ENCODE measurements at regions not wholly inside any gene's neighbourhood (a gene's known extent, or its start where the extent isn't known, plus 50 kb on each side); places are given as distances from the start of the nearest gene placed in this dataset.

GRCh38 chr5:3886524-3887451 is 291.2 kb downstream of the IRX1 start:
- no peak for DNase-seq (ENCODE audit: low read depth, low spot score)

- no peak for DNase-seq (ENCODE audit: low read depth, low spot score)
Measured at GRCh38 chr5:3888310-3888709, 292.7 kb downstream of the IRX1 start.

GRCh38 chr5:3889412-3890142 is 293.9 kb downstream of the IRX1 start:
- DNase-seq (ENCODE audit: low read depth, low spot score): no peak

GRCh38 chr5:3891113-3891512 is 295.5 kb downstream of the IRX1 start:
- DNase-seq (ENCODE audit: low read depth, low spot score): no peak

GRCh38 chr5:3893527-3893926 is 297.9 kb downstream of the IRX1 start:
- no peak for DNase-seq (ENCODE audit: low read depth, low spot score)

GRCh38 chr5:3893975-3894374 is 298.3 kb downstream of the IRX1 start:
- no peak for DNase-seq (ENCODE audit: low read depth, low spot score)

GRCh38 chr5:3896098-3896497 is 300.5 kb downstream of the IRX1 start:
- DNase-seq (ENCODE audit: low read depth, low spot score): no peak

- DNase-seq (ENCODE audit: low read depth, low spot score): no peak
Measured at GRCh38 chr5:3899093-3899492, 303.5 kb downstream of the IRX1 start.

GRCh38 chr5:3904584-3904983 is 309.0 kb downstream of the IRX1 start:
- no peak for DNase-seq (ENCODE audit: low read depth, low spot score)

- no peak for DNase-seq (ENCODE audit: low read depth, low spot score)
Measured at GRCh38 chr5:3905031-3905430, 309.4 kb downstream of the IRX1 start.

GRCh38 chr5:3905521-3905920 is 309.9 kb downstream of the IRX1 start:
- DNase-seq (ENCODE audit: low read depth, low spot score): no peak

- no peak for DNase-seq (ENCODE audit: low read depth, low spot score)
Measured at GRCh38 chr5:3911111-3911510, 315.5 kb downstream of the IRX1 start.

GRCh38 chr5:3911773-3912172 is 316.1 kb downstream of the IRX1 start:
- DNase-seq (ENCODE audit: low read depth, low spot score): no peak

- DNase-seq (ENCODE audit: low read depth, low spot score): no peak
Measured at GRCh38 chr5:3912790-3913189, 317.2 kb downstream of the IRX1 start.

GRCh38 chr5:3913279-3913678 is 317.6 kb downstream of the IRX1 start:
- DNase-seq (ENCODE audit: low read depth, low spot score): no peak

GRCh38 chr5:3925022-3925421 is 329.4 kb downstream of the IRX1 start:
- DNase-seq (ENCODE audit: low read depth, low spot score): no peak

- no peak for DNase-seq (ENCODE audit: low read depth, low spot score)
Measured at GRCh38 chr5:3925935-3926334, 330.3 kb downstream of the IRX1 start.

- DNase-seq (ENCODE audit: low read depth, low spot score): no peak
Measured at GRCh38 chr5:3929799-3930198, 334.2 kb downstream of the IRX1 start.

GRCh38 chr5:3931976-3932375 is 336.3 kb downstream of the IRX1 start:
- no peak for DNase-seq (ENCODE audit: low read depth, low spot score)

- DNase-seq (ENCODE audit: low read depth, low spot score): no peak
Measured at GRCh38 chr5:3933536-3933935, 337.9 kb downstream of the IRX1 start.

GRCh38 chr5:3933966-3934365 is 338.3 kb downstream of the IRX1 start:
- no peak for DNase-seq (ENCODE audit: low read depth, low spot score)

- no peak for DNase-seq (ENCODE audit: low read depth, low spot score)
Measured at GRCh38 chr5:3943859-3944258, 348.2 kb downstream of the IRX1 start.

- DNase-seq (ENCODE audit: low read depth, low spot score): no peak
Measured at GRCh38 chr5:3944930-3945329, 349.3 kb downstream of the IRX1 start.

Data from iPS DF 19.7 (cell line).